ENCODE measurements at regions not wholly inside any gene's neighbourhood (a gene's known extent, or its start where the extent isn't known, plus 50 kb on each side); places are given as distances from the start of the nearest gene placed in this dataset.

- TF ChIP-seq, protein P1, sequence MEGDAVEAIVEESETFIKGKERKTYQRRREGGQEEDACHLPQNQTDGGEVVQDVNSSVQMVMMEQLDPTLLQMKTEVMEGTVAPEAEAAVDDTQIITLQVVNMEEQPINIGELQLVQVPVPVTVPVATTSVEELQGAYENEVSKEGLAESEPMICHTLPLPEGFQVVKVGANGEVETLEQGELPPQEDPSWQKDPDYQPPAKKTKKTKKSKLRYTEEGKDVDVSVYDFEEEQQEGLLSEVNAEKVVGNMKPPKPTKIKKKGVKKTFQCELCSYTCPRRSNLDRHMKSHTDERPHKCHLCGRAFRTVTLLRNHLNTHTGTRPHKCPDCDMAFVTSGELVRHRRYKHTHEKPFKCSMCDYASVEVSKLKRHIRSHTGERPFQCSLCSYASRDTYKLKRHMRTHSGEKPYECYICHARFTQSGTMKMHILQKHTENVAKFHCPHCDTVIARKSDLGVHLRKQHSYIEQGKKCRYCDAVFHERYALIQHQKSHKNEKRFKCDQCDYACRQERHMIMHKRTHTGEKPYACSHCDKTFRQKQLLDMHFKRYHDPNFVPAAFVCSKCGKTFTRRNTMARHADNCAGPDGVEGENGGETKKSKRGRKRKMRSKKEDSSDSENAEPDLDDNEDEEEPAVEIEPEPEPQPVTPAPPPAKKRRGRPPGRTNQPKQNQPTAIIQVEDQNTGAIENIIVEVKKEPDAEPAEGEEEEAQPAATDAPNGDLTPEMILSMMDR (IDR thresholded peaks at IDR 0.05): no peak
- no peak for TF ChIP-seq POLR2A (IDR thresholded peaks at IDR 0.05)
Observed at GRCh38 chr1:187076922-187077321, 248.2 kb downstream of the PLA2G4A start.

All from esophagus squamous epithelium (tissue), 4 donors.